C4-2B (cell line): ENCODE measurements at regions not wholly inside any gene's neighbourhood (a gene's known extent, or its start where the extent isn't known, plus 50 kb on each side); places are given as distances from the start of the nearest gene placed in this dataset.

Source experiments
- ZFX ChIP-seq: fragments of 450-650 bp; IDR thresholded peaks from 2 replicates; pipeline ENCODE4 v1.6.1; 2017
- TF ChIP-seq, protein P1 (sequence below): fragments of 450-650 bp; conservative IDR thresholded peaks from 2 replicates; pipeline ENCODE4 v1.5.1; 2017; ENCODE audit warnings: mild to moderate bottlenecking

DNA sequence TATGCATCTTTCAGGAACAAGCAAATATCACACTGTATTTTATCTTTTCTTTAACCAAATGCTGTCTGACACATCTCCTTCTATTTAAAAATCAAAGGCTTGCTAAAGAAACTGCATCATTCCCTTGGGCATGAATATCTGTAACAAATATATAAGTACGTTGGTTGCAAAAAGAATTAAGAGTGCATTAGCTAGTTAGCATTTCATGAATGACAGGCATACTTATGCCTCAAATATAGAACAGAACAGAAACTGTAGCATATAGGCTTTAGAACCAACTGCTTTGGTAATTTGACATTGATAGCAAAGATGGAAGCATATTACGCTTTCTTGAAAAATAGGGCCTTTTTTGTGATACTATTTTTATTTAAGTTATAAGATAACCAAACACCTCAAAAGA is 761.2 kb downstream of the MAT2B start:
- TF ChIP-seq, protein P1, sequence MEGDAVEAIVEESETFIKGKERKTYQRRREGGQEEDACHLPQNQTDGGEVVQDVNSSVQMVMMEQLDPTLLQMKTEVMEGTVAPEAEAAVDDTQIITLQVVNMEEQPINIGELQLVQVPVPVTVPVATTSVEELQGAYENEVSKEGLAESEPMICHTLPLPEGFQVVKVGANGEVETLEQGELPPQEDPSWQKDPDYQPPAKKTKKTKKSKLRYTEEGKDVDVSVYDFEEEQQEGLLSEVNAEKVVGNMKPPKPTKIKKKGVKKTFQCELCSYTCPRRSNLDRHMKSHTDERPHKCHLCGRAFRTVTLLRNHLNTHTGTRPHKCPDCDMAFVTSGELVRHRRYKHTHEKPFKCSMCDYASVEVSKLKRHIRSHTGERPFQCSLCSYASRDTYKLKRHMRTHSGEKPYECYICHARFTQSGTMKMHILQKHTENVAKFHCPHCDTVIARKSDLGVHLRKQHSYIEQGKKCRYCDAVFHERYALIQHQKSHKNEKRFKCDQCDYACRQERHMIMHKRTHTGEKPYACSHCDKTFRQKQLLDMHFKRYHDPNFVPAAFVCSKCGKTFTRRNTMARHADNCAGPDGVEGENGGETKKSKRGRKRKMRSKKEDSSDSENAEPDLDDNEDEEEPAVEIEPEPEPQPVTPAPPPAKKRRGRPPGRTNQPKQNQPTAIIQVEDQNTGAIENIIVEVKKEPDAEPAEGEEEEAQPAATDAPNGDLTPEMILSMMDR = no peak
- no peak for TF ChIP-seq ZFX
